M059J (cell line): ENCODE measurements at regions not wholly inside any gene's neighbourhood (a gene's known extent, or its start where the extent isn't known, plus 50 kb on each side); places are given as distances from the start of the nearest gene placed in this dataset.

ENCODE experiments used
- DNase-seq: peaks from one replicate; pipeline ENCODE4 v3.0.0-alpha.2; 2012; ENCODE audit warnings: low read depth

- no peak for DNase-seq
Observed at GRCh38 chr12:90149453-90149852, 440.8 kb upstream of the ATP2B1 start.

- no peak for DNase-seq
Observed at GRCh38 chr12:90129366-90130030, 420.9 kb upstream of the ATP2B1 start.

- DNase-seq = no peak
Observed at GRCh38 chr12:90128526-90128925, 419.9 kb upstream of the ATP2B1 start.

- no peak for DNase-seq
Observed at GRCh38 chr12:90126125-90126524, 417.5 kb upstream of the ATP2B1 start.

DNA sequence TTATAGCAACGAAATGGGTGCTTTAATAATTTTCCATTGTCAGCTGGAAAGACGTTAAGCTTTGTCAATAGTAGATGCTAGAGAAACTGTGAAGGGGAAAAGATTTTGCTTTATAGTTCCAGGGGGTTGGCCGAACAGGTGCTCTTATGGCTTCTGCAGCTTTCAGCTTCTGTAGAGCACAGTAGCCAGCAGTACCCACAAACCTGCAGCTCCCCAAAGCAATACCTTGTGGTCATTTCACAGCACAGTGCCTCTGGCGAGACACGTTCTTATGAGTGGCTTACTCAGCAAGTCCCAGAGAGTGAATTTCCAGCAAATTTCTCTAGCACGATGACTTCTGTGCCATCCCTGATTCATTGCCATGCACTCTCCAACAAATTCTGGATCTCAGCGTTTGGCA, 416.3 kb upstream of the ATP2B1 start:
- peak; percentile 42 for DNase-seq

- DNase-seq = peak; percentile 15
Observed at GRCh38 chr12:90124289-90124688, 415.7 kb upstream of the ATP2B1 start.

DNA sequence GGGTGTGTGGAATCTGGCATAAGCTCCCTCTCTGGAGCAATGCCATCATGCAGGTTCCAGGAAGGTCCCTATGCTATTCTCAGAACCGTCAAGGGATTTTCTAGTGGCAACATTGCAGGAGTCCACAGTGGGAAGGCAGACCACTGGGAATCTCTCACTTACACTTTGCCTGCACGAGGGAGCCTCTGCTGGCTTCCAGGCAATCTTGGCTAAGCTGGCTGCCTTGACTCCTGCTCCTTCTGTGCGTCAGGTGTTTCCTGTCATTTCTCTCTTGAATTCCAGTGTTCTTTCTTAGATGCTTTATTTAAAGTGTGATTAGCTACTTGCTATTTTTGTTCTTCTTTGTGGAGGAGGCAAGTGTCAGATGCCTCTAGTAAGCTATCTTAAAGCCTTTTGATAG, 414.0 kb upstream of the ATP2B1 start:
- no peak for DNase-seq

DNA sequence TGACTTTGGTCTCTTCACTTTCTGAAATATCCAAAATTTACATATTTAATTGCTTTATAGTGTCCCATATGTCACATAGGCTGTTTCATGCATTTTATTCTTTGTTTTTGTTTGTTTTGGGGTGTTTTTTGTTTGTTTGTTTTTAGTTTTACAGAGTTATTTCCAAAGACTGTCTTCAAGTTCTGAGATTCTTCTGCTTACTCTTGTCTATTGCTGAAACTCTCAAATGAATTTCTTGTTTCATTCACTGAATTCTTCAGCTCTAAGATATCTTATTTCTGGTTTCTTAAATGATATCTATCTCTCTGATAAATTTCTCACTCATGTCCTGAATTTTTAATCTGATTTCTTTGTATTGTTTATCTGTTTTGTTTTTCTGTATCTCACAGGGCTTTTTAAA, 412.0 kb upstream of the ATP2B1 start:
- DNase-seq = no peak

DNA sequence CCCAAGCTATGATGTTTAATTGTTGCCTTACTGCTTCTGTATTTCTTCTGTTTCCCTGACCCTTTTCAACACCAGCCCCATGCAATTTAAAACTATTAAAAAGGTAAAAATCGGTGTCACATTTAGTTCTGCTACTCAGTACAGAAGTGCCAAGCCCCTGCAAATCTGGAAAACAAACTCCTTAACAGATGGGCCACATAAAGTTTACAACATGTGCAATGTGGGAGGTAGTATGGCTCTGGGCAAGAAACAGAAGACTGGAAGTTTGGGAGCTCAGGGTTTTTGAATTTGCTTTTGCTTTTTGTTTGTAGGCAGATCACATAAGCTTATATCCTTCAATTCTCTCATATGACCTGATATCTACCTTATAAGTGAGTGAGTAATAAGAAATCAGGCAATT, 404.0 kb upstream of the ATP2B1 start:
- DNase-seq = no peak

DNA sequence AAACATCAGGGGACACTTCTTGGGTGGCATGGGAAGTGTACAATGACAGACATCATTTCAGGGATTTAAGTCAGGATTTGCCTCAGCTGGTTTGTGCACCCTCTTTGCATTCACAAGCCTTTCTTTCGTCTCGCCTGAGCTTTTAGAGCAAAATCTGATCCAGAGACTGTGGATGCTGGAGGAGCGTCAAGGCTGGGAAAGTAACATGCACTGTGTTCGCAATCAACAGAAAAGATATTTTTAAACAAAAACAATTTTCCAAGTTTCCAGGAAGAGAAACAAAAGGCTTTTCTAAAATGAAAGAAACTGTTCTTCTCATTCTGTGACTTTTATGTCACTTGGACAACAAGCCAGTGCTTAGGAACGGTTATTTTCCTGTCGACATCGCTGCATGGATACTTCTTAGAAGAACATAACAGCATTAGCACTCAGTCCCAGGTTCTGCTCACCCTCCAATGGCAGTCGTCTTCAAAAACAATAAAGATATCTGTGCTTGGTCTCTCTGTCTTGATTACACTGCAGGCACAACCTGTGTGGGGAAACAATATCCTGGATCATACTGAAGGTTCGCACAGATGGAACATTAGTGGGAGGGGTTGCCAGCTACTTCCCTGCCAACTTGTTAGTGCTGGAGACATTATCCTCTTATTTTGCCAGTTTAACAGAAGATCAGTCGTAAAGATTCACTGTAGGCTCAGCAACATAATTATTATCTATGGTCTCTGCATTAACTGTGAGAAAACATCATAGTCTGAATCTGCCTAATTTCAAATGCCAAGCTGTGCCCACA, 403.3 kb upstream of the ATP2B1 start:
- no peak for DNase-seq

DNA sequence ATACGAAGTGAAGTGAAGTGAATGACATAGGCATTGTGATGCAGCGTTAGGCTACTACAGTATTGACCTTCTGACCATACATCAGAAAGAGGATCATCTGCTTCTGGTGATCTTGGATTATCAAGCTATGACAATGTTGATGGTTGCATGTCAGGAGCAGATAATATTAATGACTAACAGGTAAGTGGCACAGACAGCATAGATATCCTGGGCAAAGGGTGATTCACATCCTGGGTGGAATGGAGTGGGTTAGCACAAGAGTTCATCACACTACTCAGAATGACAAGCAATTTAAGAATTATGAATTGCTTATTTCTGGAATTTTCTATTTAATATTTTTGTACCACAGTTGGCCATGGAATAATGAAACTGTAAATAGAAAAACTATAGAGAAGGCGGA, 397.9 kb upstream of the ATP2B1 start:
- DNase-seq = no peak

DNA sequence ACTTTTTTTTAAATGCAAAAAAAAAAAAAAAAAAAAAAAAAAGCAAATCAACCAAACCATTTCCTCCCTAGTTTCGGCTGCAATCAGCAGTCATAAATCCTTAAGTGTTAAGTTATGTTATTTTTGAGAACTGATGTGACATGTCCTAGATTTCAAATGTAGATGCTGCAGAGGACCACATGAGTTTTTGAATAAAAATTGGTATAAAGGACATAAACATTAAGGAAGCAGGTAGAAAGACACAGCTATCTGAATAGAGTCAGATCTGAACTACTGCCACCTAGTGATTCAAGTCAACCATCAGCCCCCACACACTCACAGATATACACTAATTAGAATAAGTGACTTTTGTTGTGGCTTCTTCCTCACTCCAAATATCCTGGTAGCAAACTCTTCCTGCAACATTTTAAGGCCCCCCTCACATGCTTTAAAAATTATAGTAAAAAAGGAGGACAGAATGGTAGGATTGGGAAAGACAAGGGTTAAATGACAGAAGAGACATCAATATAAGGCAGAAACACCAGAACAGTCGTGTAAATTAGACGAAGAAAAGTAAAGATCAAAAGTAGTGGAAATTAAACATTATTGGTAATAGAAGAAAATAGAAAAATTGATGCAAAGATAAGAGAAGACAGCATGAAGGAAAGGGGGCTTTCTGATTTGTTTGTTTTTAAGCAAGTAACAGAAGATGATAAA, 394.5 kb upstream of the ATP2B1 start:
- DNase-seq = peak; percentile 41

DNA sequence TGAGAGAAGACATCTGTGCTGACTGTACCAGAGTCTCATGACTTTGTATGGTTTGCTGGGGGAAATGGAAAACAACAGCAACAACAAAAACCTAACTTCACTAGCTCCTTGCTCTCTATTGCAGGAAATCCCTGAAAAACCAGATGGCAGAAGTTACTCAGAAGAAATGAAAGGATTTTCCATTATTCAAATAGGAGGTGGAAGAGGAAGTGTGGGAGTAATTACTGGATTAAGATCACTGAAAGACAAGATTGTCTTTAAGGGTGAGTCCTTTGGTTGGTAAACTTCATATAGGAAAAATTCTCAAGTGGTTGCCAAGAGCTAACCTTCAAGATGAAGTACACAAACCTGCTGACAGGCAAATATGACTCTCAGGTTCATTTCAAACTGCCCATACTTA, 391.9 kb upstream of the ATP2B1 start:
- DNase-seq = no peak

GRCh38 chr12:90099288-90099687, 390.6 kb upstream of the ATP2B1 start:
- DNase-seq = no peak

GRCh38 chr12:90098132-90098779, 389.6 kb upstream of the ATP2B1 start:
- peak; percentile 42 for DNase-seq

DNA sequence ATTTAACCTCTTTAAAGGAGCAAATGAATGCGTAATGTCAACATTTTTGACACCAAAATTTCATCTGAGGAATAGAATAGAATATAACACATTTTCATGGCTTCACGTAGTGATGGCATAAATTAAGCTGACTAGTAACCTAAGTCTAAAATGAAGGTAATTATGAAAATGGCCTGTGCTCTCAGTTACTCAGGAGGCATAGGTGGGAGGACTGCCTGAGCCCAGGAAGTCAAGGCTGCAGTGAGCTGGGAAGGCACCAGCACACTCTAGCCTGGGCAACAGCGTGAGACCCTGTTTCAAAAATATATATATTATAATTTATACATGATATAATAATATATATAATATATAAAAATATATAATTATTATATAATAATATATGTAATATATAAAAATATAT, 383.2 kb upstream of the ATP2B1 start:
- no peak for DNase-seq

GRCh38 chr12:90090929-90091651, 382.5 kb upstream of the ATP2B1 start:
- DNase-seq = peak; percentile 95

DNA sequence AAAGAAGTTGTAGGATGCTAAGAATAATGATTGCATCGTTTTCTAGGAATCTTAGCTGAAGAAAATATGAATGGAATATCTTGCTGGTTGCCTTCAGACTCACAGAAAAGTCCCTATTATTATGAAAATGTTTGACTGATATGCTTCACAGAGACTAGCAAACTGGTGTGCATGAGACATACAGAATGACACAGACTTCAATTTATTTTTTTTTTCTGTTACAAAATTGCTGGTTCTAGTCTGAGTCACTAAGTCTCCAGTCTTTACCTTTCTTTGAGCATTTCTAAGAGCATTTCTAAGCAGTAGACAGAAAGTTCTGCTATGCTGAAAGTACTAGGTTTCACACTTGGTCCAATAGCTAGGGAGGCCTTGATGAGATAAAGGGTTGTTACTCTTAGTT, 377.6 kb upstream of the ATP2B1 start:
- DNase-seq = no peak

DNA sequence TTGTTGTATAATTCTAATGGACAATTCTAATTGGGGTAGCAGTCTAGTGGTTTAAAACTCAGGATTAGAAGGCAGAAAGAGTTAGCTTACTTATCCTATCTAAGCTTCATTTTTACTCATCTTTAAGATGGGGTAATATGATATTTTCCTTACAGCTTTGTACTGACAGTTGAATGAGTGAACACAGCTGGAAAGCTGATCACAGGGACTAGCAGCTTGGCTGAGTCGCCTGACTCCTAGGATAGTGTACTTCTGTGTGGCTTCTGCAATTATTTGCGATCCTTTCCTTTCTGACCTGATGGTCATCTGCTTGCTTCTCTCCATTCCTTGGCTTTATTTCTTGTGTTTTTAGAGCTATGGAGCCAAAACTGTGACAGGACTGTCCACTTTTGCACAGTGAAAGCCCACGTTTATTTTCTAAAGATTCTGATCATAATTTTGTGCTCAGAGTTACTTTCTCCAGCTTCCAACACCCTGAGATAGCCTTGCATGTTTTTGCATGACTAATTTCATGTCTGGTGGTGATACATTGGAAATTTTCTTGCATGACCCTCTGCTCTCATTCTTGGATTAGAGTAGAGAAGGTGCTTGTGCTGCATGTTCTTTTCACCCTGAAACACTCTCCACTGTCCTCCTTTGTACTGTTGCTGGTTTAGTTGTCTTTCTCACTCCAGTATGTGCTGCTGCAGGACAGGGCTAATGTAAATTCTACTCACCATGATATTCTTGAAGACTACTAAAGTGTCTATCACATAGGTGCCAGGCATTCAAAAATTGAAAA, 377.0 kb upstream of the ATP2B1 start:
- DNase-seq = no peak

GRCh38 chr12:90084018-90084417, 375.4 kb upstream of the ATP2B1 start:
- DNase-seq = no peak

- DNase-seq = no peak
Observed at GRCh38 chr12:90080616-90081015, 372.0 kb upstream of the ATP2B1 start.
